ENCODE measurements at regions not wholly inside any gene's neighbourhood (a gene's known extent, or its start where the extent isn't known, plus 50 kb on each side); places are given as distances from the start of the nearest gene placed in this dataset.

DNA sequence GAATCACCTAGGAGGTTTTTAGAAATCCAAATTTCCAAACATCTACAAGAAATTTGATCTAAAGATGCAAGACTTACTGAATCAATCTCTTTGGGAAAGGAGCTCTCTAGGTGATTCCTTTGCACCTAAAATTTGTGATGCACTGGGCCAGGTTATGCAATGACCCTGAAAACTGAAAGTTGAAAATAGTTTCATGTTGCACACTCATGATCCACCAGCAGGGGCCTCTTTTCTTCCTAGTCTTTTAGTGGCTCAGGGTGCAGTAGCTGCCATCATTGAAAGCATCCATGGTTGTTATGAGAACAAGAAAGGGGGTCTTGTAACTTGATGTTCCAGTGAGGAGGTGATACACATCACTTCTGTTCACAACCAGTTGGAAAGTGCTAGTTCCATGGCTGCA, 486.8 kb downstream of the PSAT1 start:
- DNase-seq (ENCODE audit: low read depth in 1 of 2, low spot score in 1 of 2): no peak

- no peak for DNase-seq (ENCODE audit: low read depth in 1 of 2, low spot score in 1 of 2)
Measured at GRCh38 chr9:78786794-78787193, 489.9 kb downstream of the PSAT1 start.

DNA sequence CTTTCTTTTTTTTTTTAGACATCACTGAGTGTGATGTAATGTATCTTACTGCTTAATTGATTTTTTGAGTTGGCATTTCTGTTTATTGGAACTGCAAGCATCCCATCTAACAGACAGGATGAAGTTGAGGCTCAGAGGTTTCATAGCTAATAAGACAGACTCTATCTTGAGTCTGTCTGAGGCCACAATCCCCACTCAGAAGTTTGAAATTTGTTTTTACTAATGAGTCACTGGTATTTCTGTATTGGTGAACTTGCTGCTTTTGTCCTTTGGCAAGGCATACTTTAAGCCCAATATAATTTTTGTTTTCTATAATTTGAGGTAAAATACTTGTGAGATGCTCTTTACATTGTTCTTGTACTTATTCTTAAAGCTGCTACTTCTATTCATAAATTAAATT, 491.2 kb downstream of the PSAT1 start:
- no peak for DNase-seq (ENCODE audit: low read depth in 1 of 2, low spot score in 1 of 2)

GRCh38 chr9:78791779-78792178, 494.9 kb downstream of the PSAT1 start:
- no peak for DNase-seq (ENCODE audit: low read depth in 1 of 2, low spot score in 1 of 2)

DNA sequence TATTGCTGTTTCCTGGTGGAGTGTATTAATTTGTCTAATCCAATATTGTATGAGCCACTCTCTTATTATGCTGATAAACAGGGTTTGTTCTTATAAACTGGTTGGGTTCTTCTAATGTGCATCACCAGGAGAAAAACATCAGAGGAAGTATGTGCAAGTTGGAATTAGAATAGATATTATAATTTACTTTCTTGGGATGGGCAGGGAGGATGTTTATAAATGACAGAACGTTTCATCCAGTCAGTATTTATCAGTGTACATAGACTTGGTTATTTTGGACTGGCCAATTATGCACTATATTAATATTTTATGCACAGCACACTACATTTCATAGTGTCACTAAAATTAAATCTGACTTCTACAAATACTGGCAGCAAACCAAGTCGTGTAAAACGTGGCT, 495.8 kb downstream of the PSAT1 start:
- no peak for DNase-seq (ENCODE audit: low read depth in 1 of 2, low spot score in 1 of 2)

DNA sequence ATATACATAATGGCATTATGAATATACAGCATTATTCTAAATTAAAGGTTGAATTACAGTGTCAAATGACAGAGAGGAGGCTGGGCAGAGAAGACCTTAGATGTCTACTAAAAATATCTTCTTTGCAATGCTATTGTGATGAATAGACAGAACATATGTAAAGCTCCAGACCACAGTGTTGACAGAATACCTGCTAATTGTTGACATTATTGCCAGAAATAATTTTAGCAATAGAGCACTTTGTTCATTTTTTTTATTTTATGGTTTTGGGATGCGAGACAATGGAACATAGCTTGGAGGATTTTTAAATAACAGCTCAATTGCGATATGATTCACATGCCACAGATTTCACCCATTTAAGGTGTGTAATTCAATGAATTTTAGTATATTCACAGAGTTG, 508.8 kb downstream of the PSAT1 start:
- no peak for DNase-seq (ENCODE audit: low read depth in 1 of 2, low spot score in 1 of 2)

DNA sequence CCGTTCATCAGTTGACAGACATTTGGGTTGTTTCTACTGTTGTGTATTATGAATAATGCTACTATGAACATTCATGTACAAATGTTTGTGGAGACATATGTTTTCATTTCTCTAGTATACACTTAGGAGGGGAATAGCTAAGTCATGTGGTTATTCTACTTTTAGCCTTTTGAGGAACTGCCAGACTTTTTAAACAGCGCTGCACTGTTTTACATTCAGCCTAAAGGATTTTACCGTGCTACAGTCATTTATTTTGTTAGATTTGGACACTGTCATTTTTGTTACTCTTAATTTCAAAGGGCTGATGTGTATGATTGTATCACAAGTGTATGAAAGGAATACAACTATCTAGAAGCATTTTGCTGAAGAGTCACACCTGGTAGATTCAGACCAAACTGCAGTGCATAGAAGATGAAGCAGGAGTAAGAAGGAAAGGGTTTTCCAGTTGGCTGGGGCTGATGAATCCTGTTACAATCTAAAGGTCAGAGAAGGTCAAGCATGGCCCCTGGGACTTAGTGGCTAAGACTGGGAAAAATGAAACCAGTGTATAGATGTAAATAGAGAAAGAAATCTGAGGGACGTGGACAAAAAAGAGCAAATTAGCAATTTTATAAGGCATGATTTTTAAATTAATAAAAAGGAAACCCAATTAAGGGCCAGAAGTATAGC, 509.7 kb downstream of the PSAT1 start:
- DNase-seq (ENCODE audit: low read depth in 1 of 2, low spot score in 1 of 2): no peak

DNA sequence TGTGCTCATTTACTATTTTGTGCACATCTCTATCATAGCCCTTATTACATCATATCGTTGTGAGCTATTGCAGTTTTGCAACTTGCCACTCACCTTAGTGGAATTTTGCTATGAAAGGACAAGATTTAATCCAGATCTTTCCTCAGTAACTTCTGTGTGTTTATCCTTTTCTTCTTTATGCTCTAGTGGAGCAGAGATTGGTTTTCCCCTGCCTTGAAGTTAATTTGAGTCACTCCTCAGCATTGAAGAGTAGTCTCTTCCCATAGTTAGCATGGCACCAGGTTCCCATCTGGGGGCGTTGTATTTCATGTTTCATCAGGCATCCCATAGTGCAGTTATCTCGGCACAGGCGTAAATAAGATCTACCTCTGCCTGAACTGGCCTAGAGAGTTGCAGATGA, 510.4 kb downstream of the PSAT1 start:
- no peak for DNase-seq (ENCODE audit: low read depth in 1 of 2, low spot score in 1 of 2)

DNA sequence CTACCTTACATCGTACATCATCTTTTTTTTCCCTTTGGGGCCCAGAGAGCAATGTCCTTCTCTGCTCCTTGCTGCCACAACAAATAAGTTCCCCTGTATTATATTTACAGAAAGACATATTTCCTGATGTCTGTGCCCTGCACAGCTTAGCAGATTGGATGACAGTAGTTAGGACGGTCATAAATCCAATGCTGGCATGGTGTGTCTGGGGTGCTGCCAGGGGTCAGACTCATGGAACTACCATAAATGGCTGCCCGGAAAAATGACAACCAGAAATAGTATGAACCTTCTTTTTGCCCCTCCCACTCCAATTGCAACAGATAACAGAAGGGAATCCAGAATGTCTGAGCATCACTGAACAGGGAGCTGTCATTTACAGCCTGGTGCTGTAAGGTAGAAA, 511.1 kb downstream of the PSAT1 start:
- DNase-seq (ENCODE audit: low read depth in 1 of 2, low spot score in 1 of 2): no peak

- no peak for DNase-seq (ENCODE audit: low read depth in 1 of 2, low spot score in 1 of 2)
Measured at GRCh38 chr9:78811622-78812276, 514.8 kb downstream of the PSAT1 start.

DNA sequence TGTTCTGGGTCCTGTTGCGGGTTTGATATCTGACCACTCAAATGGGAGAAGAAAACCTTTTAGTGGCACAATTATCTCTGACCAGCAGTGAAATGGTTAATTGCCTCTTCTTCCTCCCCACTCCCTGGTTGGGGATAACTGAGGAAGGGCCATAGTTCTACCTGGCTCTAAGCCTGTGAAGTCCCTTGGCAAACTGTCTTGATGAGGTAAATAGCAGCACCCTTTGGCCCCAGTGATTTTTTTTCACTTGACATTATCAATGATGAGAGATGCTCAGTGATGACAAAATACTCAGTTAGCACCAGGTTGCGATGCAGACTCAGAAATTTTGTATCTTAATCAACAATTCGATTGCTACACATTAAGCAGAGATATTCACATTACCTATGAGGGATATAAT, 515.7 kb downstream of the PSAT1 start:
- DNase-seq (ENCODE audit: low read depth in 1 of 2, low spot score in 1 of 2): no peak

DNA sequence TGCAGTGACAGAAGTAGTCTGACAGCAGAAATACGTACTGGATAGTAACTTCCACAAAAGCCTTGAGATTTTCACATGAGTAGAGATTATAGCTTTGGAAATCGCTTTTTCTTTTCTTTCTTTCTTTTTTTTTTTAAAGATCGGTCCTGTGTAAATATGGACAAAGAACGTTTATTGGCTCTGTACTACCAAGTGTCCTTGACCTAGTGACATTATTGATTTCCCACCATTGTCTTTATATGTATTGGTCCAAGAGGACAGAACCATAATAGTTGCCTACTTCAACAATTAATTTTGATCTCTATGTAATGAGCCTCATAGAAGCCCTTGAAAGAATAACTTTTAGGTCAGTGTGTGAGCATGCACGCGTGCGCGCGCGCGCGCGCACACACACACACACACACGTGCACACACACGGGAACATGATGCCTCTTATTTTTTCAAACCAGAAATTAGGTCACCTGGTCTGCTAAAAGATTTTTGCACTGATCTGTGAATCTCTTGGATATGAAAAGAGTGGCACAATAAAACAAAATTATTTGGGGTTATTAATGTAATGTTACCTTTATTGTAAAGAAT, 516.8 kb downstream of the PSAT1 start:
- DNase-seq (ENCODE audit: low read depth in 1 of 2, low spot score in 1 of 2): no peak

DNA sequence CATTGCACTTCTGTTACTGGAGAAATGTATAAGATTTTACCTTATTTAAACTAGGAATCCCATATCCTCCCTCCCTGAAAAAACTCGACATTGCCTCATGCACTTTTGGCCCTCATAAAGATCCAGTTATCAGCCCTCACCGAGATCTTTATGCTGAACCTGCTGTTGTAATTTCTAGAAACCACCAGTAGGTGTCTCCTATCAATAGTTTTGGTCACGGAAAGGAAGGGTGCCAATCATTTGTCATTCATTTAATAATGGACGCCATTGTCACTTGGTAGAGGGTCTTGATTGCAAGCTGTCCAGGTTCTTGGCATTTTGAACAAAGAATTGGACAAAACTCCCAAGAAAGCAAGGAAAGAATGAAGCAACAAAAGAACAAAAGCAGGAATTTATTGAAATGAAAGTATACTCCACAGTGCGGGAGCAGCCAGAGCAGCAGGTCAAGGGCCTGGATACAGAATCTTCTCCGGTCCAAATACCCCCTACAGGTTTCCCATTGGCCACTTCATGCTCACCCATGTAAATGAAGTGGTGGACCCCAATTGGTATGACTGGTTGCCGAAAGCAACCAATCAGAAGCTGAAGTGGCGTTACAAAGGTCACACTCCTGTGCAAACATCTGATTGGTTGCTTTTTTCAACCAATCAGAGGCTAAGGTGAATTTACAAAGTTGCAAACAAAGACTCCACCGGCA, 524.3 kb downstream of the PSAT1 start:
- no peak for DNase-seq (ENCODE audit: low read depth in 1 of 2, low spot score in 1 of 2)

- DNase-seq (ENCODE audit: low read depth in 1 of 2, low spot score in 1 of 2): no peak
Measured at GRCh38 chr9:78826527-78826926, 529.6 kb downstream of the PSAT1 start.

GRCh38 chr9:78828521-78828920, 531.6 kb downstream of the PSAT1 start:
- no peak for DNase-seq (ENCODE audit: low read depth in 1 of 2, low spot score in 1 of 2)

DNA sequence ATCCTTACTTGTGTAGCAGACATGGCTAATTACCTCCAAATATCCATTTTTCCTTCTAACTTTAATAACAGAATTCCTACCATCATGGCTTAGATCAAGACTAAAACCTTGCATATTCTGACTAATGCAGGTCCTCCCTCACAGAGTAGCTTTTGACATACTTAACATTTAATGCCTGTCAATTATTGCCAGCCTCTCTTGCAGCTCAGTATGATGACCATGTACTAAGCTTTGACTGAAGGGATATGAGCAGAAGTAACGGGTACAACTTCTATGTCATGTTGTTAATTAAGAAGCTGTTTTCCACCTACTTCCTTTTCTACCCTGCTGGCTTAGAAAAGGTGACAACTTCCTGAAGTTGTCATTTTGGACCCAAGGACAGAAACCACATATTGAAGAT, 533.4 kb downstream of the PSAT1 start:
- DNase-seq (ENCODE audit: low read depth in 1 of 2, low spot score in 1 of 2): no peak

- DNase-seq (ENCODE audit: low read depth in 1 of 2, low spot score in 1 of 2): no peak
Measured at GRCh38 chr9:78831726-78832125, 534.8 kb downstream of the PSAT1 start.

DNA sequence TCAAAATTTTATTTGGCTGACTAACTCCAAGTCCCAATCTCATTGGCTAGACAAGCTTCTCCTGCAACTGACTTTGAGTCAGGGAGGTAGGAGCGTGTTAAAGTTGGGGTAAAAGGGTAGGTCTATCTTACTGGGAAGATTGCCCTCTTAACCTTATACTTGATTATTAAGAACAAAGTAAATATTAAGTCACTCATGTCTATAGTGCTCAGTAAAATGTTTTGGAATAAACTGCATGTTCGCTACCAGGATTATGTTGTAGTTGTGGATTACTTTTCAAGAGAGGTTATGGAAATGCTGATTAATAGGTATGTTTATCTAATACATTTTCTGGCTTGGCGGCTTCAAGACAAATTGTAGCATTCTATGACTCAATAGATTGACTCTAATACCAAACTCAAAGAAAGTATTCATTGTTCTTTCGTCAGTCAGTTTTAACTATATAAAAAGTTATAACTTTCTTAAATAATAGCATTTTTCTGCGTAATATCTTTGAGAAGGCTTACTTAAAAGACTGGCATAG, 539.1 kb downstream of the PSAT1 start:
- no peak for DNase-seq (ENCODE audit: low read depth in 1 of 2, low spot score in 1 of 2)

DNA sequence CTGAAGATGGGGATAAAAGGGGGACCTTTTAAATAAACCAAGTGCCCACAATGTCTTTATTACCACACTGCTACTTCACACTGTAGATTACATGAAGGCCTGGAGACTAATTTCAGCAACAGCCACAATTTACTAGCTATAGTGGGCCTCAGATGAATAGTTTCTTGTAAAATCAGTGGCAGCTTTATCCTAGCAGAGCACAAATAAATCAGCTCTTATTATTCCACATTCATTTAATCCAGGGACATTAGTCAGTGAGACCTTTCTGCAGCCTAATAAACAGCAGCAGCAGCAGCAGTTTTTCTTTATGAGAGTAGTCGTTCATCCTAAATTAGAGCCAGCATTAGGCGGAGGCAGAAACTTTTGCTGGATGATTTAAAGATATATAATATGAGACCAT, 542.3 kb downstream of the PSAT1 start:
- DNase-seq (ENCODE audit: low read depth in 1 of 2, low spot score in 1 of 2): no peak

DNA sequence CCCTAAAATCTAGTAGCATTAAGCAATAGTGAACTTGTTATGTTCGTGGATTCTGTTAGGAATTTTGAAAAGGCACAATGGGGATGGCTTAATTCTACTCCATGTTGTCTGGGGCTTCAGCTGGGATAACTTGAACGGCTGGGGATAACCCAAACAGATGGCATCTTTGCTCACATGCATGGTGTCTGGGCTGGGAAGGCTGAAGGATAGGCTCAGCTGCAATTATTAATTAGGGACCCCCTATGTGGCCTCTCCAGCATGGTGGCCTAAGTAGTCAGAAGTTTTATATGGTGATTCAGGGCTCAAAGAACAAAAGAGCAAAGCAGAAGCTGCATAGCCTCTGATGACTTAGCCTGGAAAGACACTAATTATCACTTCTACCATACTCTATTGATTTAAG, 551.1 kb downstream of the PSAT1 start:
- no peak for DNase-seq (ENCODE audit: low read depth in 1 of 2, low spot score in 1 of 2)

DNA sequence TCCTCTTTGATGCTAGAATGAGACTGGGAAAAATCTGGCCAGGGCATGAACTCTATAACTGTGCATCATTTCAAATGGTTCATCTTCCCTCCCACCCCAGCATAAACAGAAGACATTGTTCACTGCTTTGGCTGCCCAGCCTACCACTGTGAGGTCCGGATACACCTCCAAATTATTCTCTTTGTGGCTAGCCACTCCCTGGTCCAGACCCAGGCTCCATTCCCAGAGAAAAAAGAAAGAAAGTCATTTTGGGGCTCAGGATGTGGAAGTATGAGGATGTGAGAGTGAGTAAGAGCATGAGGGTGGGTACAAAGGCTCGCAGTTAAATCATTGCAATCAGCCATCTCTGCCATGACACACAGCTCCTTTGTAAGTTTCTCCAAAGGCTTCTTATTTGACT, 559.2 kb downstream of the PSAT1 start:
- no peak for DNase-seq (ENCODE audit: low read depth in 1 of 2, low spot score in 1 of 2)

DNA sequence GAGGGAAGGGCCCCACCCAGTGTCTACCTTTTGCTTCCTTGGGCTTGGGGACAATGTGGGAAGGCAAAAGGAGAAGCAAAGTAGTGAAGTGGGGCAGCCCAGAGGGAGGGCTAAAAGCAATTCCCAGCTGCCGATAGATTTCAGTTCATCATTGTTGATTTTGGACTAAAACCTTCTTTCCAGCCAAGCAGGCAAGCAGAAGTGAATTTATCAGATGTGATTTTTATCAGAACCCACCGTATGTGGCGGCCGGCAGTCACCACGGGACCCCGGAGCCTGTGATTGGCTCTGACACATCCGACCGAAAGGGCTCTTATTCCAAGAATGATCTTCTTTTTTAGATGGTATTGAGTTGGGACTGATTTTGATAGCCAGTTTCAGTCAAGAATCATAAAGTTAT, 559.9 kb downstream of the PSAT1 start:
- no peak for DNase-seq (ENCODE audit: low read depth in 1 of 2, low spot score in 1 of 2)

Measured in activated T-helper 1 cell treated with anti-CD3 and anti-CD28 coated beads, Interleukin-2, amount 50 U/mL, for 16 hours (primary cell).